Mesothelial cell of epicardium (in vitro differentiated cells): ENCODE measurements at regions not wholly inside any gene's neighbourhood (a gene's known extent, or its start where the extent isn't known, plus 50 kb on each side); places are given as distances from the start of the nearest gene placed in this dataset.

Experiments used
- DNase-seq, 2 experiments: peaks; one replicate each; pipeline ENCODE4 v3.0.0; 2021; ENCODE audit warnings: low spot score in 2 of 2; ENCODE audit not compliant: unreplicated experiment in 2 of 2
- H3K27ac Mint-ChIP-seq: 2 replicates; pipeline ENCODE4 v1.8.0; 2021; ENCODE audit warnings: mixed read lengths
- H3K27me3 Mint-ChIP-seq: 2 replicates; pipeline ENCODE4 v1.8.0; 2021; ENCODE audit warnings: low read depth, mixed read lengths
- H3K36me3 Mint-ChIP-seq: 2 replicates; pipeline ENCODE4 v1.8.0; 2021; ENCODE audit warnings: mixed read lengths
- H3K4me1 Mint-ChIP-seq: 2 replicates; pipeline ENCODE4 v1.8.0; 2021; ENCODE audit warnings: mixed read lengths
- H3K4me3 Mint-ChIP-seq: 2 replicates; pipeline ENCODE4 v1.8.0; 2021; ENCODE audit warnings: mild to moderate bottlenecking, moderate library complexity, mixed read lengths
- H3K9me3 Mint-ChIP-seq: 2 replicates; pipeline ENCODE4 v1.8.0; 2021; ENCODE audit warnings: mixed read lengths
- TF ChIP-seq, protein P1 (sequence below): fragments of 200-600 bp; sonication (generic); IDR thresholded peaks from one replicate; pipeline ENCODE4 v1.5.0; 2021; ENCODE audit warnings: antibody characterized with exemption; ENCODE audit not compliant: unreplicated experiment

DNA sequence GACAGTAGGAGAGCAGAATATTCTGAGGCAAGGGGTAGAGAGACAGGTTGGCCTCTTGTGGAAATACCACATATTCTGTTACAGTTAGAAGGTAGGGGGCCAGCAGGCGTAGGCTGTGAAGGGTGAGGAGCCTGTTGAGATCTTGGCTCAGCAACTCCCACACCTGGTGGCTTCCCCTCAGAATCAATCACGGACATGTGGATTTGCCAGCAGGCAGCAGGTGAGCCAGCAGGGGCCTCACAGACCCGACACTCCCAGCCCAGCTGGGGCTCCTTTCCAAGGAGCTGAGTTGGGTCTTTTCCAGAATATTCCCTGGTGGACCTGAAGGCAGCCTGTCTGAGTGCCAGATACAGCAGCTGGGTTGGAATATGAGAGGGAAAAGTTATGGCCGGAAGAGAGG is 150.0 kb upstream of the CRY1 start:
- DNase-seq, result no peak

DNA sequence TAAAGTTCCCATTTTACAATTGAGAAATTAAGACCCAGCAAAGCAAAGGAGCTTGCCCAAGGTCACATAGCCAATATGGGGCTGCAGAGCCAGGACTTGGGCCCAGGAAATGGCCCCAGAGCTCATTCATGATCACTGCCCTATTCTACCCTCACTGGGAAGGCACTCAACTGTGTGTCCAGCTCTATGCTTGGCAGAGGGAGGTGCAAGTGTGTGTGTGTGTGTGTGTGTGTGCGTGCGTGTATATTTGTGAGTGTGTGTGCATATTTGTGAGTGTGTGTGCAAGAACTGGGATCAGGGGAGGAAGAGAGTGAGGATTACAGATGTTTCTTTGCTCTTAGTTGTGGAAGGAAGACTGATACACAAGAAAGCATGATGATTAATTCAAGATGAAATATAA is 151.2 kb upstream of the CRY1 start:
- Mint-ChIP-seq H3K27ac (no peak overlapping the region), H3K9me3 (no peaks in the 10 kb centered on the region), H3K4me1 (peaks cover 3% of the 10 kb centered on the region), H3K36me3 (no peaks in the 10 kb centered on the region), H3K4me3 (no peak overlapping the region), H3K27me3 (peaks cover 49% of the 10 kb centered on the region)
- TF ChIP-seq, protein P1, sequence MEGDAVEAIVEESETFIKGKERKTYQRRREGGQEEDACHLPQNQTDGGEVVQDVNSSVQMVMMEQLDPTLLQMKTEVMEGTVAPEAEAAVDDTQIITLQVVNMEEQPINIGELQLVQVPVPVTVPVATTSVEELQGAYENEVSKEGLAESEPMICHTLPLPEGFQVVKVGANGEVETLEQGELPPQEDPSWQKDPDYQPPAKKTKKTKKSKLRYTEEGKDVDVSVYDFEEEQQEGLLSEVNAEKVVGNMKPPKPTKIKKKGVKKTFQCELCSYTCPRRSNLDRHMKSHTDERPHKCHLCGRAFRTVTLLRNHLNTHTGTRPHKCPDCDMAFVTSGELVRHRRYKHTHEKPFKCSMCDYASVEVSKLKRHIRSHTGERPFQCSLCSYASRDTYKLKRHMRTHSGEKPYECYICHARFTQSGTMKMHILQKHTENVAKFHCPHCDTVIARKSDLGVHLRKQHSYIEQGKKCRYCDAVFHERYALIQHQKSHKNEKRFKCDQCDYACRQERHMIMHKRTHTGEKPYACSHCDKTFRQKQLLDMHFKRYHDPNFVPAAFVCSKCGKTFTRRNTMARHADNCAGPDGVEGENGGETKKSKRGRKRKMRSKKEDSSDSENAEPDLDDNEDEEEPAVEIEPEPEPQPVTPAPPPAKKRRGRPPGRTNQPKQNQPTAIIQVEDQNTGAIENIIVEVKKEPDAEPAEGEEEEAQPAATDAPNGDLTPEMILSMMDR, result no peak
- DNase-seq, result no peak

More for the DNA sequence above, 150.0 kb upstream of the CRY1 start:
- TF ChIP-seq, protein P1, result no peak
- no peaks in the 10 kb centered on the region for H3K36me3 Mint-ChIP-seq
- H3K27ac Mint-ChIP-seq, result no peak overlapping the region
- H3K4me1 Mint-ChIP-seq, result peaks cover 3% of the 10 kb centered on the region
- peaks cover 54% of the 10 kb centered on the region for H3K27me3 Mint-ChIP-seq
- no peaks in the 10 kb centered on the region for H3K9me3 Mint-ChIP-seq
- no peak overlapping the region for H3K4me3 Mint-ChIP-seq

GRCh38 chr12:107247650-107248049 is 154.3 kb upstream of the CRY1 start:
- Mint-ChIP-seq H3K36me3 (no peaks in the 10 kb centered on the region), H3K4me1 (no peaks in the 10 kb centered on the region), H3K9me3 (no peaks in the 10 kb centered on the region), H3K27ac (no peak overlapping the region), H3K4me3 (no peak overlapping the region), H3K27me3 (peaks cover 46% of the 10 kb centered on the region)
- TF ChIP-seq, protein P1, result no peak
- DNase-seq, result no peak

GRCh38 chr12:107248187-107248586 is 154.8 kb upstream of the CRY1 start:
- TF ChIP-seq, protein P1, result no peak

DNA sequence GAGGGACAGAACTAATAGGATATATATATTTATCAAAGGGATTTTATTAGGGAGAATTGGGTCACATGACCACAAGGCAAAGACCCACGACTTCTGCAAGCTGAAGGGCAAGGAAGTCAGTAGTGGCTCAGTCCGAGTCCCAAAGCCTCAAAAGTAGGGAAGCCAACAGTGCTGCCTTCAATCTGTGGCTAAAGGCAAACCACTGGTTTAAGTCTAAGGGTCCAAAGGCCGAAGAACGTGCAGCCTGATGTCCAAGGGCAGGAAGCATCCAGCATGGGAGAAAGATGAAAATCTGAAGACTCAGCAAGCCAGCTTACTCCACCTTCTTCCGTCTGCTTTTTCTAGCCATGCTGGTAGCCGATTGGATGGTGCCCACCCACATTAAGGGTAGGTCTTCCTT is 157.9 kb upstream of the CRY1 start:
- Mint-ChIP-seq H3K4me3 (no peak overlapping the region), H3K4me1 (no peaks in the 10 kb centered on the region), H3K9me3 (no peaks in the 10 kb centered on the region), H3K27me3 (peaks cover 31% of the 10 kb centered on the region), H3K27ac (no peak overlapping the region), H3K36me3 (no peaks in the 10 kb centered on the region)
- TF ChIP-seq, protein P1, result no peak
- DNase-seq, result no peak

More at GRCh38 chr12:107248187-107248586, 154.8 kb upstream of the CRY1 start:
- H3K4me1 Mint-ChIP-seq, result no peaks in the 10 kb centered on the region
- no peak overlapping the region for H3K27ac Mint-ChIP-seq
- peaks cover 43% of the 10 kb centered on the region for H3K27me3 Mint-ChIP-seq
- H3K4me3 Mint-ChIP-seq, result no peak overlapping the region
- no peaks in the 10 kb centered on the region for H3K9me3 Mint-ChIP-seq
- DNase-seq, result no peak
- H3K36me3 Mint-ChIP-seq, result no peaks in the 10 kb centered on the region

DNA sequence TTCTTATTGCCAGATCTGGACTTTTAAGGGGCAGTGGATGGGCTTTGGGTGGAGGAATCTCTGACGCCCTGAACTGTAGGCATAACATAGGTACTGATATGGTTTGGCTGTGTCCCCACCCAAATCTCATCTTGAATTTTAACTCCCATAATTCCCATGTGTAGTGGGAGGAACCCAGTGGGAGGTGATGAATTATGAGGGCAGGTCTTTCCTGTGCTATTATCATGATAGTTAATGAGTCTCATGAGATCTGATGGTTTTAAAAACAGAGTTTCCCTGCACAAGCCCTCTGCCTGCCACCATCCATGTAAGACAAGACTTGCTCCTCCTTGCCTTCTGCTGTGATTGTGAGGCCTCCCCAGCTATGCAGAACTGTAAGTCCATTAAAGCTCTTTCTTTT is 160.0 kb upstream of the CRY1 start:
- H3K27me3 Mint-ChIP-seq, result peaks cover 35% of the 10 kb centered on the region
- no peaks in the 10 kb centered on the region for H3K36me3 Mint-ChIP-seq
- no peaks in the 10 kb centered on the region for H3K4me1 Mint-ChIP-seq
- H3K4me3 Mint-ChIP-seq, result no peak overlapping the region
- no peak overlapping the region for H3K27ac Mint-ChIP-seq
- TF ChIP-seq, protein P1, result no peak
- DNase-seq, result no peak
- peaks cover 5% of the 10 kb centered on the region for H3K9me3 Mint-ChIP-seq
